Panc1 (cell line): ENCODE measurements at regions not wholly inside any gene's neighbourhood (a gene's known extent, or its start where the extent isn't known, plus 50 kb on each side); places are given as distances from the start of the nearest gene placed in this dataset.
"Not testable (repeated sequence)": the region's sequence is repeated elsewhere in the genome, so short reads cannot be mapped to it uniquely, and the experiment has no call there.

Experiments
- CTCF ChIP-seq: fragments of 450-650 bp; IDR thresholded peaks from 2 replicates; pipeline ENCODE4 v1.5.1; 2017; ENCODE audit warnings: mild to moderate bottlenecking
- POLR2AphosphoS5 ChIP-seq: IDR thresholded peaks from 2 replicates; pipeline ENCODE4 v1.6.1; 2012; ENCODE audit warnings: mild to moderate bottlenecking, low read depth, low read length, moderate library complexity
- TCF7L2 ChIP-seq: IDR thresholded peaks from 2 replicates; pipeline ENCODE4 v1.6.1; 2011; ENCODE audit warnings: mild to moderate bottlenecking, low read depth, low read length, inconsistent platforms

GRCh38 chr3:75607996-75608395, 56.1 kb upstream of the FRG2C start:
- TF ChIP-seq CTCF, POLR2AphosphoS5, TCF7L2: not testable (repeated sequence)
